ENCODE measurements at regions not wholly inside any gene's neighbourhood (a gene's known extent, or its start where the extent isn't known, plus 50 kb on each side); places are given as distances from the start of the nearest gene placed in this dataset.
"Not testable (repeated sequence)": the region's sequence is repeated elsewhere in the genome, so short reads cannot be mapped to it uniquely, and the experiment has no call there.

DNA sequence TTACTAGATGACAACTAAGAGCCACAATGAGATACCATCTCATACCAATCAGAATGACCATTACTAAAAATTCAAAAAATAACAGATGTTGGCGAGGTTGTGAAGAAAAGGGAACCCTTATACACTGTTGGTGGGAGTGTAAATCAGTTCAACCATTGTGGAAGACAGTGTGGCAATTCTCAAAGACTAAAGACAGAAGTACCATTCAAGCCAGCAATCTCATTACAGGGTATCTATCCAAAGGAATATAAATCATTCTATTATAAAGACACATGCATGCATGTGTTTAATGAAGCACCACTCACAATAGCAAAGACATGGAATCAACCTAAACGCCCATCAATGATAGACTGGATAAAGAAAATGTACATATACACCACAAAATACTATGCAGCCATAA is 705.1 kb upstream of the ACVR2A start:
- DNase-seq (ENCODE audit: low read depth, low spot score): not testable (repeated sequence)

DNA sequence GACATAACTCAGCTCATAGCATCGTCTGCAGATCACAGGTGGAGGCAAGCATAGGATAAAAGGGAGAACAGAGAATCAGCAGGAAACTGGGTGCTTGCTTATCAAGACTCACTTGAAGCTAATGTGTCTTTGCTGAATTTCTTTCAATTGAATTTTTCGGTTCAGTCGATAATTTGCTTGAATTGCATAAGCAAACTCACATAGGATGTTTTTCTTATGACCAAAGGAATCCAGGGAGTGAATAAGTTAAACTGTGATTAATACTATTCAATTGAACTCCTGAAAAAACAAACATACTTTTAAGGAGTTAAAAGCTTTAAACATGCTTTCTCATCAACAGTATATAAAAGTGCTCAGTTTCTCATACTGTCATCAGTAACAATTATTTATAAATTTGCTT is 707.1 kb upstream of the ACVR2A start:
- DNase-seq (ENCODE audit: low read depth, low spot score): no peak

DNA sequence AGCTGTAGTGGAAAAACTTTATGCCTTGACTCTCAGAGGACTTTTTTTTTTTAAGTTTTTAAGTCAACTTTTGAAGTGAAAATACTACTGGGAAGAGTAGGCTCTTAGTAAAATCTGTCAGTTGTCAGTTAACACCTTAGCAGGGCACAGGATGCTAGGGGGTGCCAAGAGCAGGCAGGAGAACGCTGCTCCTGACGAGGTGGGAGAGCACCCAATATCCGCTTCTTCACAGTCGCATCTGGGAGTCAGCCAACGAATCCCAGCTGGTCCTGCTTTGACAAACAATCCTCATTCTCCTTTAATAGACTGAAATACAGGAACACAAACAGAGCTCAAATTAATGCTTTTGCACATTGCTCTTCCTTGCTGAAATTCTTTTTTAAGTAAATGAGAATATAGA is 709.5 kb upstream of the ACVR2A start:
- DNase-seq (ENCODE audit: low read depth, low spot score): no peak

DNA sequence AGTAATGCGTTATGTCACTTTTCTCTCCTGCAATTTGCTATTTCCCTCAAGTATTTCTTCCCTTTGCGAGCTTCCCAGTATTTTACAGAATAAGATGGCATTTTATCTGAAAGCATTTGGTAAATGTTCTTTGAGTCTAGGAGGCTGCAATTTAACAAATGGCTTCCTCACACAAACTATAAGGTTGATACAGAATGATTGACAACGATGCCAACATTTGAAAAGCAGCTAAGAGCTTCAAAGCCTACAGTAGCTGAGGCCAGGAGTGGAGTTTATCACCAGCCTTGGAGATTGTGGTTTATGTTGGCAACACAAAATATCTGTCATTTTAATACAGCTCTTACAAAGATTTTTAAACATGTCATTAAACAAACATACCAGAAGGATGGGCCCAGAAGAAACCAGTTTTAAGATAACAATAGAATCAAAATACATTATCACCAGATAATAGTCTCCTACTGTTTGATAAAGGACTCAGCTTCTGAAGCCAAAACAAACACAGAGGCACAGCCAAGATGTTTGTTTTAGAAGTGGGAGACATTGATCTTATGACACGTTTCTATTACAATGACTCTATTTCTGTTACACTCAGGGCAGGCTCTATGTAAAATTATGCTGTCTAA is 711.4 kb upstream of the ACVR2A start:
- no peak for DNase-seq (ENCODE audit: low read depth, low spot score)

DNA sequence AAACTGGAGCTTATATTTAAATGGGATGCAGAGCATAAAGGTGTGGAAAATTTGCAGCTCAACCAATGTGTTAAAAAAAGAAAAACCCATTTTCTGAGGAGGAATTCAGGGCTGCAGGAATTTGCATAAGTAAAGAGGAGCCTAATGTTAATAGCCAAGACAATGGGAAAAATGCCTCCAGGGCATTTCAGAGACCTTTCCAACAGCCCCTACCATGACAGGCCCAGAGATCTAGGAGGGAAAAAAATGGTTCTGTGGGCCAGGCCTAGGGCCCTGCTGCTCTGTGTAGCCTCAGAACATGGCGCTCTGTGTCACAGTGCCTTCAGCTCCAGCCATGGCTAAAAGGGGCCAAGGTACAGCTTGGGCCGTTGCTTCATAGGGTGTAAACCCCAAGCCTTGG is 719.7 kb upstream of the ACVR2A start:
- no peak for DNase-seq (ENCODE audit: low read depth, low spot score)

DNA sequence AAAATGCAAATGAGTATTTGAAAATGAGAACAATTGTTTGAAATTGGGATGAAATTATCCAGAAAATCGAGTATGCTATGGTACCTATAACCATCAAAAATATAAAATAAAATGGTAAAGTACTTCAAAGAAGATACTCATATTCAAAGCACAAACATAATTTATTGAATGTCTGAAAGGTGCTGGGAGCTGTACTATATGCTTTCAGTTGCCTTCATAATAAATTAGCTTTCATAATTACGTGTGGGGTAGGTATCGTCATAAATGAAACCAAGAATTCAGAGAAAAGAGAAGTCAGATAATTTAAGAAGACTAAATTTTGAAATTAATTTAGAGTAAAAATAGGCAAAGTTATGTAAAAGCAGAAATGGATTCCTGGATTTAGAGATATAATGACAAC is 721.9 kb upstream of the ACVR2A start:
- no peak for DNase-seq (ENCODE audit: low read depth, low spot score)

DNA sequence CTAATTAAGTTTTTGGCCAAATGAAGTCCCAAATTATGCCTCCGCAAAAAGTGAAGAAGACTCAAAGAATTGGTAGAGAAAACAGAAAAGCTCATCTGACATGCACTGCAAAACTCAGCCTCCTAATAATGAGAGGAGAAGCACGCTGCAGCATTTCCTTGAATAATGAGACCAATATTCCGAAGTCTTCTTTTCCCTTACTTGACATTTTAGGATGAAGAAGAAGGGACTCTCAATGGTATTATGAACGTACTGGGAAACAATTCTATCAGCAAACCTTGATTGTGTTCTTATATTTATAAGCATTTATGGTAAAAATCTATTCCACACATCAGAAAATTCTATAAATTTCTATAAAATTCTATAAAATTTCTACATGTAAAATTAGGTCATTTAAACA is 733.9 kb upstream of the ACVR2A start:
- DNase-seq (ENCODE audit: low read depth, low spot score): no peak

DNA sequence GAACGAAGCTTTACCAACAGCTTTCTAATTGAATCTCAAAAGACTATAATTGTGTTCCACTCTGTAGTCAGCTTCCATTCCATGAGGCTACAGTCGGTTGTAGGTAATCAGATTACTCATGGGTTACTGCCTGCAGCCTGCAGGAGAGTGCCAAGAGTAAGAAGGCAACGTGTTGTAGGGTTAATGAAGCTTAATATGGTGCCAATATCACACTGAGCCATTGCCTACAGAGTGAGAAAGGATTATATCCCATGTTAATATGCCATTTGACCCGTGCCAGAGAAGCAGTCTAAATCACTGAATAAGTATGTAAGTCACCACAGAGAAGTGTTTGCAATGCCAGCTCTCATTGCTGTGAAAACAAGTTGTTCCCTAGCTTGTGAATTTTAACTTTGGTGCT is 734.5 kb upstream of the ACVR2A start:
- no peak for DNase-seq (ENCODE audit: low read depth, low spot score)

DNA sequence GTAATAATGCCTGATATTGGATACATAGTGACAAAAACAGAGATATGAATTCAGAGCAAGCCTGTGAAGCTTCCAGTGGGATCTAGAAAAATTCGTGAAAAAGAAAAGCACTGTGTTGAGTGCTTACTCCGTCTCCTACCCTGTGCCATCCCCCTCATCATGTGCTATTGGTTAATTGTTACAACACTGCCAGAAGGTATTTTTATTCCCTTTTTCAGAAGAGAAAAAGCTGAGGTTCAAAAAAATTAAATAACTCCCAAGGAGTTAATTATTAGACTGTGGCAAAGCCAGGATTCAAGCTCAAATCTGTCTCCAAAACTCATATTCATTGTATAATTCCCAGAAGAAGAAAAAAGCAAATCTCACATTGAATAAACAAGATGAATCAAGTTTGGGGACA is 735.5 kb upstream of the ACVR2A start:
- no peak for DNase-seq (ENCODE audit: low read depth, low spot score)

DNA sequence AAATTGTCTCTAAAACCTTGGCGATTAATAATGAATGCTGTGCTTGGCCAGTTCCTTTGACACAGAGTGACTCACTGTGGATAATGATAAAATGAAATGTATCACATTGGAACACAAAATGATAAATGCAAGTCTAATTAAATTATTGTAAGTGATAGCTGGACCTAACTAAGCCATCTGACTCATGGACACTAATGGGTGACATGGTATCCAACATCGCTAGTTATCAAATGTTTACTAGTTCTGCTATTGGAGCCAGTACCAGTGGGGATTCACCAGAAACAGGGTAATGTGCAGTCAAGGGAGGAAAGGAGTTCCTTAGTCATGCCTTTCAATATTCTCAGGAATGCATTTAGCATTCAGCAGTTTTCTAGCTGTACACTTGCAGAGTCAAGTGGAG is 736.3 kb upstream of the ACVR2A start:
- no peak for DNase-seq (ENCODE audit: low read depth, low spot score)

DNA sequence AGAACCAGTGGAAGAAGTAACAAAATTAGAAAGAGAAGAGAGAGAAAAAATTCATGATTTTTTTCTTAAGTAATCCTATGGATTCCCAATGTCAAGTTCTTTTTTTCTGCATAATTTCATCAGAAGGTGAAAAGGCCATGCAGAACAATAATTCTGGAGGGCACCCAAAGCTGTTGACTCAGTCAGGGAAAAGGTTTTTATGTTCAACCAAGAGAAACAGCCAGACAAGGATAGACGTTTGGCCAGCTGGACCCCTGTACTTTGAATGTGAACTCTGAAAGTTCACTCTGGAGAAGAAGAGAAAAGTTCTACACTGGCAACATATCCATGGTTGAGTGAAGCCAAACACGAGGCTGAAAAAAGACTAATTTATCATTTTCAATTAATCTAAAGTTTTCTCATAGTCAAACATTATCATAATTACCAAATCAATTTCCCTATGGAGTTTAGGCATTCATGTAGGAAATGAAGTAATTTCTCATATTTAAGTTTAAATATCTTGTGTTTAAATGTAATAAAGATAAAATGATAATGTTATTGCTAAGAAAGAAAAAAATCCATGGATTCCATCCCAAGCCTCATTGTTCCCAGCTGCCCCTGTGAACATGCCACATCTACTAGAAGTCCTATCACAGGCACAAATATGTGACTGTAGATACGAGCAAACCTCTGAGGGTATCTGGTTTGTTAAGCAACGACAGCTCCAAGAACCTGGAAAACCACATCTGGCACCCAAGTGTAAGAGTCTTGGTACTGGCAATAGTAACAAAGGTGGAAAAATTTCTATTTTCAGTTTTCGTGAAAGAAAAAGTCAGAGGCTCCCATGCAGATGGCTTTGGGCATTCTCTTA is 742.7 kb upstream of the ACVR2A start:
- no peak for DNase-seq (ENCODE audit: low read depth, low spot score)

DNA sequence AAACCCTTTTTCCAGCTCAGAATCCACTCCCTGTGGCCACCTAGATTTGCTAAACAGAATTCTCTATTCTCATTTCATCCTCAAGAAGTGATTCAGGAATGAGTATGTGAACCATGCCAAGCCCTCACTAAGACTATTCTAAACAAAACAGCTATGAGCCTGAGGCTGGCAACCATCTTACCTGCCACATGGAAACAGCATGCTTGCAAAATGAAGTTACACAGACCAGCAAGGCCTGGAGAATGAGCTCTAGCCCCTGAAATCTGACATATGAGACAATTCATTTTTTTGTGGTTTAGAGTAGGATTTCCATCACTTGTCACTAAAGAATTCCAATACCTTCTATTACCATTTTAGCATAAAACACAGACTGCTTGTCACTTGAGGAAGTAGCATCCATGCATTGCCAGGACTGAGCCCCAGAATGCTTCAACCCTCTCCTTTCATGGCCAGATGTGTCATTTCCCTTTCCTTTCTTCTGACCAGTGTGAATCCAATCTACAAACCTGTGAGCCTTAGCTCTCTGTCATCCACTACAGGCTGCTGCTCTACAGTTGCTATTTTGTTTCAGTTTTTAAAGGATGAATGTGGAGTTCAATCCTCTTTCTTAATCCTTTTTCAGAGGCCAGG is 744.3 kb upstream of the ACVR2A start:
- no peak for DNase-seq (ENCODE audit: low read depth, low spot score)

DNA sequence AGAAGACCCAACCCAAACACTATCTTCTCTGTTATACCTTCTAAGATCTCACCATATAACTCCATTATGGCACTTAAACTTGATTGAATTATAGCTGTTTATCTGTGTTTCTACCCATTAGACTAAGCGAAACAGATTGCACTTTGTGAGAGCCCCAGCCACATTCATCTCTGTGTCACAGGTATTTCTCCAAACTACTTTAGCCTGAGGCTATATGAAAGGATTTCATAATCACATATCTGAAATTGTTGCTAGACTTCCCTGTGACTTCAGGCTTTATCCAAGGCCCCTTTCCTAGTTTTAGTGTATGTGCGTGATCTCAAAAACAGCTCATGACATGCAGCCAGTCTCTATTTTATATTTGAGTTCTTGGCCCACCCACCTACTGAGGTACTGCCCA is 745.0 kb upstream of the ACVR2A start:
- DNase-seq (ENCODE audit: low read depth, low spot score): no peak

DNA sequence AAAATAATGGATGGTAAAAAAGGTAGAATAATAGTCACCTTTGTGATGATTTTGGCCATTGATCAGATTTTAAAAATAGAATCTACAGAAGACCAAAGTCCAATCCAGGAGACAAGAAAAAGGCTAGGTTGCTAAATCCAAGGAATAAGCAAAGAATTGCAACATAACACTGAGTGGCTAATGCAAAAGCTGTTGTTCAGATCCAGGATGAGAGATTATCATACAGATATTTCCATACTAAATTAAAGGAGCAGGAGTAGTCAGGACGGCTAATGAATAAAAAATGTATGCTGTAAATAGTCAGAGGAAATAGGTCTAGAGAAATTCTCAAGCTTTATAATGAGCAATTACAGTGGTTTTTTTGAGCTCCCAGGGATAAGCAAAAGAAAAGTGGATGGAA is 745.9 kb upstream of the ACVR2A start:
- no peak for DNase-seq (ENCODE audit: low read depth, low spot score)

DNA sequence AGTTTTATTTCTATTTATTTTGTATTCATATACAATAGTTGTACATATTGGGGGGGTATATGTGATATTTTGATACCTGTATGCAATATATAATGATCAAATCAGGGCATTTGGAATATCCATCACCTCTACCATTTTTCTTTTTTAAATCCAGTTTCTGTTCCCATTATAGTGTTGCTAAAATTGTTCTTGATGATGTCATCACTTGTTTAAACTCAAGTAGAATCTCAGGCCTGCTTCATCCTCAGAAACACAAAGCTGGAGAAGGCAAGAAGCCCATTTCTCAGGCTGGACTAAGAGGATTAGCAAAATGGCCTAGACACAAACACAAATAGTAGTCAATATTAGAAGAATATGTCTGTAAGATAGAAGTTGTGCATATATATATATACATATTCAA is 747.1 kb upstream of the ACVR2A start:
- DNase-seq (ENCODE audit: low read depth, low spot score): no peak

DNA sequence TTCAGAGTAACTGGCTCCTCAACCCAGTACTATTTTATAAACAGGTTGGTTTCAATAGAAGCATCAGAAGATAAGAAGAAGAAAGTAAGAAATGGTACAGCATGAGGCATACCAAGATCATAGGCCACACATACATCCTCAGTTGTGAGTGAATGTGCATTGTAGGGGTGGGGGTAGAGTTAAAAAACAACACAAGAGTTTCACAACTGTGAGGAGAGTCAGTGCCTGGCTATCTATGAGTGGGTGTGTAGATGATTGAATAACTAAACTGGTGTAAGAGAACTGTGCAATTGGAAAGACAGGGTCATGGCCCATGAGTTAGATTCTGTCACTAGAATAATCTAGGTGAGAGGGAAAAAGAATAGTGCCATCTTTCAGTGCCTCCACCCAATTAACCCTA is 748.2 kb upstream of the ACVR2A start:
- DNase-seq (ENCODE audit: low read depth, low spot score): no peak

DNA sequence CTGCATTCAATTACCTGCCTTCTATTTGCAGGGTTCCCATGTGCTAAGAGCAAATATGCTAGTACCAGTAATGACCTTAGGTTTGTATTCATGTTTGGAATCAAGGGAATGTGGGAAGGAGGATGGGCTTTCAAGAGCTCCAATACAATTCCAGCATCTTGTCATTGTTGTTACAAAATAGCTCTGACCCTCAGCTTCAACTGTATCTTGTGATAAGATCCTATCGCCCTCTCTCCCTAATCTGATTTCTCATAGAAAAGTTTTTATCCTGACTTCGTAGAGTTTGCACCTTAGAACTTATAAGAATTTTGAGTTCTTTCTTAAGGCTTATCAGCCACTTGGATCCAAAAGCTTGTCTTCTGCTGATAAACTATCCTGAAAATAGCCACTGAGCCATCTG is 749.5 kb upstream of the ACVR2A start:
- DNase-seq (ENCODE audit: low read depth, low spot score): no peak

DNA sequence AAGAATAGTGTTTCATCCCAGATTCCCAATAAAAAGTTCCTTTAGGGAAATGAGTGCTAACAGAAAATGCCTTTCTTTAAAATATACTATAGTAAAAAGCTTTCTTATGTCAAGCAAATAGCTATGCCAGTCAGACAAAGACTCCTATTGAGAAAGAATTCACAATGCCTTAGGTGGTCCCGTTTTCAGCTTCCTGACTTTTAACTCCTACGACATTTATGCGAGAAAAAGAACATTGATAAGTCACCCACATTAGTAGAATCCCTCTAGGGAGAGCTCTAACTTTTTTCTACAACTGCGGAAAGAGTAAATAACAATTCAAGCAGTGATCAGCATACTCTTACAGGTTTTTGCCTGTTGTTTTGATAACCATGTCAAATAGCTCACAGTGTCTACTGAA is 750.8 kb upstream of the ACVR2A start:
- no peak for DNase-seq (ENCODE audit: low read depth, low spot score)

DNA sequence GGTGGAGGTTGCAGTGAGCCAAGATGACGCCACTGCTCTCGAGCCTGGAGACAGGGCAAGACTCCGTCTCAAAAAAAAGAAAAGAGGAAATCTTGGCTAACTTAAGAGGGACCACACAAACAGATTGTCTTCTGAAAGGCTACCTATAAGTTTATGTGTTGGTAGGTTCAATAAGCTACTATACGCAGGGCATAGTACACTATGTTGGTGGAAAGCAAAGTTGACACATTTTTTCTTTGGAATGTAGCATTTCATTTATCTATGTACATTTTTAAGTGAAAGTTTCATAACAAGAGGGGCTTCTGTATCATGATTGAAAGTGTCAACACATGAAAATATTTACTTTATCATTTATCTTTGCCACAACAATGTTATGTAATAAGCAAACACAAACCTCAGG is 752.6 kb upstream of the ACVR2A start:
- no peak for DNase-seq (ENCODE audit: low read depth, low spot score)

DNA sequence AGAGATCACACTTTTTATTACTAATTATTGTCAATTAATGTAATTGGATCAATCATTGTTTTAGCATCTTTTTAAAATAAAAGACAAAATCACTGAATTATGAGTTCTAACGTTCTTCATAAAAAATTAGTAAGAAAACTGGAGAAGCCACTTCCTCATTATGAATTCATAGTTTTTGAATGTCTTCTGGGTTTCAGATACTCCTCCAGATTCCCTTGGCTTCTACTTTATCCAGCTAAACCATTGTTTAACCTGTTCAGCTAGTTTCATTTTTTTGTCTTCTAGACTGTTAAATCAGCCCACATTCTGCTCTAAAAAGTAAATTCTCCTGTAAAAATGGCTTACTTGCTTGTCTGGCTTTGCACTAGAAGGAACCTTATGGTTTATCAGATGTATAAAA is 753.4 kb upstream of the ACVR2A start:
- DNase-seq (ENCODE audit: low read depth, low spot score): no peak

DNA sequence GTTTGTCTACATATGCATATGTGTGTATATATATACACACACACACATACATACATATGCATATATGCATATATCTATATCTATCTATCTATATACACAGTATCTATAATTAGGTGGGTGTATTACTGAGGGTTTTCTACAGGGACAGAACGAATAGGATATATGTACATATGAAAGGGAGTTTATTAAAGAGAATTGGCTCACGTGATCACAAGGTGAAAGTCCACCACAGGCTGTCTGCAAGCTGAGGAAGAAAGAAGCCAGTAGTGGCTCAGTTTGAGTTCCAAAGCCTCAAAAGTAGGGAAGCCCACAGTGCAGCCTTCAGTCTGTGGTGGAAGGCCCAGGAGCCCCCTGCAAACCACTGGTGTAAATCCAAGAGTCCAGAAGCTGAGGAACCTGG is 756.0 kb upstream of the ACVR2A start:
- DNase-seq (ENCODE audit: low read depth, low spot score): no peak

DNA sequence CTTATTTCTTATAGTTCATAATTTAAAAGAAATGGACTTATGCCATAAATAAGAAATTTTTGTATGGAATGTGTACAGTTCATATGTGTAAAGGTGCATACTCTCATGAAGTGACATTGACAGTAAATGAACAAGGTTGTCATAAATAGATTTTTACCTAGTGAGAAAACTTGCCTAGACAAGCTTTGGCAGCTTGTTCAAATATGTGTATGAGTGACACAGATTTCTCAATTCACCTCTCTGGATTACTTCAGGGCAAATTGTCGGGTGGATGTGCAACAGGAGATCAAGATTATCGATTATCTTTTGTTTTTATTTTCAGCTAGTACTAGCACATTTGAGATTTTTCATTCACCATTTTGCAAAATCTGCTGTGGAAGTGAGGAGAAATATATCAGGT is 758.1 kb upstream of the ACVR2A start:
- DNase-seq (ENCODE audit: low read depth, low spot score): no peak

DNA sequence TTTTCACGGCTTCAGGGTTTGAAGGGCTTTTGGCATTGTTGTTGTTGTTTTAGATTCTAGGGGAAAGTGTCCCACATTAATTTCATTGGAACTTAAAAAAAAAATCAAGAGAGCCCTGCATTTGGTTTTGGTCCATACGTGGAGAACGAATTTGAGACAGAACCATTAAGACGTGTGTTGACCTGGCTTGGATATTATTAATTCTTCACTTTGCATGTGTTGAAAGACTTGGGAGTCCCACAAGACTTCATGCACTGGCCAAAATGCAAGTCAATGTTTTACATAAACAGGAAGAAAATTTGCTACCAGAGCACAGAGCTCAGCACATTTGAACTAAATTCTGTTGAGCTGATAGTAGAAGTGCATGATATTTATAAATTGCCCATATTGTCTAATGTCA is 761.2 kb upstream of the ACVR2A start:
- no peak for DNase-seq (ENCODE audit: low read depth, low spot score)
